Left hindlimb (tissue), 1 donor: ENCODE measurements at regions not wholly inside any gene's neighbourhood (a gene's known extent, or its start where the extent isn't known, plus 50 kb on each side); places are given as distances from the start of the nearest gene placed in this dataset.
"Not testable (repeated sequence)": the region's sequence is repeated elsewhere in the genome, so short reads cannot be mapped to it uniquely, and the experiment has no call there.

Source experiments
- DNase-seq: peaks from one replicate; pipeline ENCODE4 v3.0.0-alpha.2; 2018

DNA sequence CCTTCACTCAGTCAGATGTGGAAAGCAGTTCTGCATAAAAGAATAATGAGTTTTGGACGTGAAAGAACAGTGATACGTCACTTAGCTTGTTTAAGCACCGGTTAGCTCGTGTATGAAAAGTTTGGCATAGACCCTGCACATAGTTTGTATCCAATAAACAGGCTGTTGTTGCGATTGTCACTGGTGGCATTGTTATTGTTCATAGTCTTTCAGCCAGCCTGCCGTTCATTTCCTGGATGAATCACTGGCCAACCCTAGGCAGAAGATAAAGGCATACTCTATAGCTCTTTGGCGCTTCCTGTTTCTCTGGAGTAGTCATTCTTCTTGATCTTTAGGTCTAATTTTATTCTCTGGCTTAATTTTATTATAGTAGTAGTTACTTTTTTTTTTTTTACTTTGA lies 57.8 kb upstream of the ANKRD30A start:
- no peak for DNase-seq

- not testable (repeated sequence) for DNase-seq
Measured at GRCh38 chr10:37062296-37062695, 63.1 kb upstream of the ANKRD30A start.

GRCh38 chr10:37057261-37057660 lies 68.1 kb upstream of the ANKRD30A start:
- no peak for DNase-seq

DNA sequence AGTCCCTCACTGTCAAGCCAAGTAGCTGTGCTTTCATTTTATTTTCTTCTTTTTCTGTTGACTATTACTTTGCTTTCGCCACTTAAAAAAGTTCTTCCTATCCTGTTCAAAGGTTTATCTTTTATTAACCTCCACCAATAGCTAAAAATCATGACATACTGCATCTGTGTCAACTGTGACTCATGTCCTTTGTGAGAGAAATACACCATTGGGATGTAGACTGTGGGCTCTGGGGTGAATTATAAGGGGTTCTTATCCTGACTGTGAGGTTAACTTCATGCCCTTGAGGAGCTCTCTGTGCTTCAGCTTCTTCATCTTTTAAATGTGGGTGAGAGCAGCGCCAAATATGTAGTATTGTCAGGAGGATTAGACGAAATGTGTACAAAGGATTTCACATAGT lies 71.9 kb upstream of the ANKRD30A start:
- no peak for DNase-seq

- DNase-seq = not testable (repeated sequence)
Measured at GRCh38 chr10:37049982-37050381, 75.4 kb upstream of the ANKRD30A start.

GRCh38 chr10:37044319-37044718 lies 81.1 kb upstream of the ANKRD30A start:
- DNase-seq = not testable (repeated sequence)

- no peak for DNase-seq
Measured at GRCh38 chr10:37035853-37036252, 89.5 kb upstream of the ANKRD30A start.

- no peak for DNase-seq
Measured at GRCh38 chr10:37015498-37015897, 109.9 kb upstream of the ANKRD30A start.

GRCh38 chr10:37010741-37011140 lies 114.7 kb upstream of the ANKRD30A start:
- no peak for DNase-seq

DNA sequence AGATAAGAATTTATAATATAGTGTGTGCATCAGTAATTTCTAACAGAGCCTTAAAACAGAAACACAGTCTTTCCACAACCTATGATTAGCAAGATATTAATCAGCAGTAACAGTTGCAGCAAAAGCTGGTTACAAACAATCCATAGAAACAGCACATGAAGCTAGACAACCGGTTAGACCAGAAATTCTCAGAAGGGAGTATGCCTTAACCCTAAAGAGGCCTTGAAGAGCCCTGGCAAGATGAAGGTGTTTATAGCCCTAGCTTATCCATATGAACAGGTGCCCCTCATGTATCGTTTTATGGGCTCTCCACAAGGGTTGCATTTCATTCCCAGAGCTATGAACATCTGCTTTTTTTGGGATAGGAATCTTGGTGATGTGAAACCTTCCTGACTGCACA lies 117.1 kb upstream of the ANKRD30A start:
- not testable (repeated sequence) for DNase-seq

GRCh38 chr10:37003126-37003525 lies 122.3 kb upstream of the ANKRD30A start:
- DNase-seq = no peak

DNA sequence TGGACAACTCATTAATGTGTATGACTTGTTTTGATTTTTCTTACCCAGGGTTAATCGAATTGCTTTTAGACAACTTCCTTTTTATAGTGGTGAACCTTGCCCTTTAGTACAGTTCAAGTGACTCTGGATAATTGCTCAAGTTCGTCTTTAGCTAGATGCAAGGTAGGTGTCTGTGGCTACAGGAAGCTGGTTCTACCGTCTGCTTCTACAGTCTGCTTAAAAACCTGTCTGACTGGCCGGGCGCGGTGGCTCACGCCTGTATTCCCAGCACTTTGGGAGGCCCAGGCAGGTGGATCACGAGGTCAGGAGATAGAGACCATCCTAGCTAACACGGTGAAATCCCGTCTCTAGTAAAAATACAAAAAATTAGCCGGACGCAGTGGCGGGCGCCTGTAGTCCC lies 129.6 kb upstream of the ANKRD30A start:
- not testable (repeated sequence) for DNase-seq

- DNase-seq = no peak
Measured at GRCh38 chr10:36994886-36995285, 130.5 kb upstream of the ANKRD30A start.

DNA sequence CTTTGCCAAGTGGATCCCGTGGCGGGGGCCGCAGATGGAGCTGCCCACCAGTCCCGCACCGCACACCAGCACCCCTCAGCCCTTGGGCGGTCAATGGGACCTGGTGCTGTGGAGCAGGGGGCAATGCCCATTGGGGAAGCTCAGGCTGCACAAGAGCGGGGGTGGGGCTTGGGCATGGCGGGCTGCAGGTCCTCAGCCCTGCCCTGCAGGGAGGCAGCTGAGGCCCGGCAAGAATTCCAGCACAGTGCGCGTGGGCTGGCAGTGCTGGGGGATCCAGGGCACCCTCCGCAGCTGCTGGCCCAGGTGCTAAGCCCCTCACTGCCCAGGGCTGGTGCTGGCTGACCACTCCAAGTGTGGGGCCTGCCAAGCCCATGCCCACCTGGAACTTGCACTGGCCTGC lies 136.2 kb upstream of the ANKRD30A start:
- no peak for DNase-seq

- DNase-seq = no peak
Measured at GRCh38 chr10:36946598-36946997, 178.8 kb upstream of the ANKRD30A start.

DNA sequence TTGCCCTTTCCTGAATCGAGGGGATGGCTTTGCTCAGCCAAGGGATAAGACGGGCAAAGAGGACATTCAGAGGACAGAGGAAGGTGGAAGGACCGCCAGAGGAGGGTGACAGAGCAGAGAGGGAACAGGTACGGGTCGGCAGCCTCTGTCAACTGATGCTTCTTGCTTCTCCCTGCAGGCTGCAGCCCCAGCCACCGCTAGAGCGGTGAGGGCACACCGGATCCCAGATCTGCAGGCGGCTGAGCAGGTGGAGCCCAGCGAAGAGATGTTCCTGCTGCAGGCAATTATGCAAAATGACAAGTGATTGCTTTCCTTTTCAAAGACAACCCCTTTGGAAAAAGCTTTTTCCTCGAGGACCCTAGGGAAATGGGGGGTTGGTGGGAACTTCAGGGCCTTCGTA lies 181.9 kb upstream of the ANKRD30A start:
- no peak for DNase-seq

DNA sequence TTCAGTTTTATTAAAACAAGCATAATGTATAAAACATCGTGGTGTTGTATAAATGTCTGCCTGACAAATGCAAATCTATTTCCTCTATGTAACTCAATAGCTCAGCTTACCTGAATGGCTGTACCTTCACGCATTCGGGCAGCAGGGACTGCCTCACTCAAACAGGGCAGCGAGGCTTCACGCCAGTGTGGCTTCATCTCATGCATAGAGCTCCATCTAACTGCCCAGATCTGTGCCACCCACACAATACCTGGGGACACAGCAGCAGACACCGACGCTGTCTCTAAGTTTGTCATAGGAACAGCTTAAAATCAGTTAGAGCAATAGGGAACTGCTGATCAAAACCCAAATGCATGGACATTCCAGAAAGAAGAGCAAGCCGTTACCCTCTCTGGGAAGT lies 182.8 kb upstream of the ANKRD30A start:
- DNase-seq = no peak

DNA sequence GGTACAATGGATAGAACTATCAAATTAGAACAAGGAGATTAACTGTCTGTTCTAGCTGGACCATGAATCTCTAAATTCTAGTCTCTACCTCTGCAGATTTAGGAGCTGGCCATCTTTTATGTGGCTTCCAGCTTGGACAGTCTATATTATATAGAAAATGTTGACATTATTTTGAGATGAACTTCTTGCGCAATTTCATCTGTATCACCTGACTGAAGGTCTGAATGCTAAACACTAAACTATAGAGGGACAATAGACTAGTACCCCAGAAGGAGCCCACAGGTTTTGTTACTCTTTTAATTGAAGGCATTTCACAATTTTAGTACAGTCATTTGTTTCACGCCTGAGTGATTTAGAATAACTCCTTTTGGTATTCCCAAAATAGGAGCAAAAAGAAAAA lies 222.4 kb upstream of the ANKRD30A start:
- no peak for DNase-seq

DNA sequence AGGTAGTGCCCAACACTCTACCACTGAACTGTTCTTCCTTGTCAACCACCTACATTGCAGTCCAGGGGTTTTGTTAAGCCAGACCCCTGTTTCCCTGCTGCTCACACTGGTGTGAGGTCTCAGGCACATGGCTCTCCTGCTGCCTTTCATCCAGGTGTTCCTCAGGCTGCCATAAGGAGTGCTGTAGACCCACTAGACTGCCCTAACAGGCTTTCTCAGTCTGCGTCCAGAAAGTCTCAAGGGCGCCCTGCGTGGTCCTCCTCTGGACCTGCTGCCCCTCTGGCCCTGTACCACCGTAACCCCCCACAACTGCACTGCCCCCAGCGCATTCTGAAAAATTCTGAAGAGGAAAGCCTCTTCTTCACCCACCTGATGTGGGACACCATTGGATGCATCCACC lies 225.7 kb upstream of the ANKRD30A start:
- no peak for DNase-seq

GRCh38 chr10:36888925-36889573 lies 236.3 kb upstream of the ANKRD30A start:
- no peak for DNase-seq

DNA sequence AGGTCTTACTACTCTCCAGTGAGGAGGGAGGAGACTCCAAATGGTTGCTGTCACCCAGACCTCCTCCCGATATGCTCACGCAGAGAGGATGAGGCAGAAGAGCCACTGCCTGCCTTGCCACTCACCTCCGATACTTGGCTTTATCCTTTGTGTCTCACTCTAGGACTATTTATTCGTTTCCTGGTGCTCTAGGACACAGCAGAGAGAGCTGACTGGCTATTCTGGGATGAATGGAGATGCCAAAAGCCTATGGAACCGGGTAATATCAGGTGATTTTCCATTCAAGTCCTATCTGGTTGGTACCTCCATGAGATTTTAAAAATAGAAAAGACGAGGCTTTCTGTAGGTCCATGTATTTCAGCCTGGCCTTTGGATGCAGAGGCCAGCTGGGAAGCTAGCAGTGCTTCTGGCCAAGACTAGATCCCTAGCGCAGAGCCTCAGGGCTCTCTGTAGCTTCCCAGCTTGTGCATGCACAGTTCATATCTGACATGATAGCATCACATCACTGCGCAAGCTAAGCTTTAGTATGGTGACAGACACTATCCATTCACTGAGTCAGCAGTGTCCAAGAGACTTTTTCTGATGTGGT lies 239.0 kb upstream of the ANKRD30A start:
- DNase-seq = no peak

GRCh38 chr10:36885746-36886145 lies 239.7 kb upstream of the ANKRD30A start:
- DNase-seq = no peak

DNA sequence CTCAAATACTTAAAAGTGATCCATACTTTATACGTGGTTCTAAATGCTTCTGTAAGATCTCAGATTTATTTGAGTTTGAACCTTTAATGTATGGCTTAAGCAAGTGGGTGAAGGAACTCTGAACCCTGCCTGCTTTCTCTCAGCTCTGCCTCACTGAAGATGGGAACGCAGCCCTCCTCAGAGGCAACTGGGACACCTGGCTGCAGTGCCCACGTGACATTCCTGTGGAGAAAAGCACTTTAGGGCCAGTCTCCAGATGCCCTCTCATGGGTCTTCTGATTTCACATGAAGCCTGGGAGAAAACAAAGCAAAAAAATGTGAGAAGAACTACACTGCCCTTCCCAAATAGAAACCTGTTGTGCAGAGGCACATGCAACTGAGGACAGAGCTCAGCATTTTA lies 242.6 kb upstream of the ANKRD30A start:
- DNase-seq = no peak

DNA sequence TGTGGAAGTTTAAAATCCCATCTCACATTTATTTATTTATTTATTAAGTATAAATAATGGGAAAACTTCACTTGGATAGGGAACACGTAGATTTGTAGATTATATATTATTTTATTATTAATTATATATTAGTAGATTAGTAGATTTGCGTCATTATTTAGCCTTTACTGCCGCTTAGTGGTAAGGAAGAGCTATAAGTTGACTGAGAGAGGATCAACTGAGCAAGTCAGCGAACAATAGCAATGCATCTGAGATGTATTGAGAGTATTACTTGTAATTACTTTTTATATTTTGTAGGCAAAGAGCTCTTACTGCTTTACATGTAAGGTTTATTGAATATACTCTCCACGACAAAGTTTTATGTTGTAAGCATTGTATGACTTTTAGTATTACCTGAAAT lies 244.5 kb upstream of the ANKRD30A start:
- DNase-seq = no peak
